Osteoblast (primary cell): ENCODE measurements at regions not wholly inside any gene's neighbourhood (a gene's known extent, or its start where the extent isn't known, plus 50 kb on each side); places are given as distances from the start of the nearest gene placed in this dataset.

Experiments used
- DNase-seq: peaks from one replicate; pipeline ENCODE4 v3.0.0; 2011; ENCODE audit warnings: low spot score, mixed read lengths; ENCODE audit not compliant: insufficient read length; ENCODE audit errors: missing footprints
- H2AFZ ChIP-seq: 2 replicates; pipeline ENCODE4 v1.6.0; 2011; ENCODE audit warnings: mild to moderate bottlenecking, low read length
- H3K27ac ChIP-seq: 2 replicates; pipeline ENCODE4 v1.5.1; 2011; ENCODE audit warnings: mild to moderate bottlenecking, low read depth, low read length, moderate library complexity
- H3K27me3 ChIP-seq: 2 replicates; pipeline ENCODE4 v1.6.0; 2012; ENCODE audit warnings: mild to moderate bottlenecking, control low read depth, inconsistent platforms, low read length, moderate library complexity; ENCODE audit not compliant: insufficient read depth
- H3K36me3 ChIP-seq: 2 replicates; pipeline ENCODE4 v1.5.1; 2011; ENCODE audit warnings: mild to moderate bottlenecking, low read length, control low read depth, moderate library complexity; ENCODE audit not compliant: insufficient read depth
- H3K4me1 ChIP-seq: 2 replicates; pipeline ENCODE4 v1.5.1; 2011; ENCODE audit warnings: mild to moderate bottlenecking, low read length, control low read depth, moderate library complexity; ENCODE audit not compliant: insufficient read depth
- H3K4me2 ChIP-seq: 2 replicates; pipeline ENCODE4 v1.6.0; 2011; ENCODE audit warnings: mild to moderate bottlenecking, low read length; ENCODE audit not compliant: insufficient read depth
- H3K4me3 ChIP-seq: fragments of 200-600 bp; sonication (generic); 3 replicates; pipeline ENCODE4 v1.5.1; 2012; ENCODE audit warnings: mild to moderate bottlenecking, low read length, inconsistent platforms; ENCODE audit not compliant: insufficient read depth
- H3K79me2 ChIP-seq: 2 replicates; pipeline ENCODE4 v1.6.0; 2012; ENCODE audit warnings: mild to moderate bottlenecking, low read length, control low read depth, inconsistent platforms; ENCODE audit not compliant: insufficient read depth
- H3K9me3 ChIP-seq: 2 replicates; pipeline ENCODE4 v1.5.1; 2011; ENCODE audit warnings: low read depth, low read length, control low read depth
- H4K20me1 ChIP-seq: 2 replicates; pipeline ENCODE4 v1.6.0; 2012; ENCODE audit warnings: mild to moderate bottlenecking, low read length, control low read depth; ENCODE audit not compliant: insufficient read depth
- TF ChIP-seq, protein P1 (sequence below): IDR thresholded peaks from 2 replicates; pipeline ENCODE4 v1.5.1; 2011; ENCODE audit warnings: mild to moderate bottlenecking, low read depth, low read length, moderate library complexity; ENCODE audit errors: extremely low read depth

DNA sequence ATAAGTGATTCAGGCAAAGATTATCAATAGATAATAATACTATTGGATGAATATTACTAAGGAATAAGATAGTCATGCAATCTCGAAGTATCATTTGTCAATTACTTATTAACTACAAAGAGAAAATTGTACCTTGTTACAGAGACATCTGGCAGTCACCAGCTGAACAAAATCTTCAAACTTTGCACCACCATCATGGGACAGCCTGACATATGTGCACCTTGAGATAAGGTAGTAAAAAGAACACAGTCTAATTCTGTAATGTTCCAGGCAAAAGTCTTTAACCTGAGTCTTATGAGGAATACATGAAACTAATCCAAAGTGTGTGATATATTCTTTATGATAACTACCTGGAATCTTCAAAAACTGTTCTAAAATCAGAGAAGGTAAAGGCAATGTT lies 423.0 kb upstream of the ZNF608 start:
- no peak for DNase-seq
- TF ChIP-seq, protein P1, sequence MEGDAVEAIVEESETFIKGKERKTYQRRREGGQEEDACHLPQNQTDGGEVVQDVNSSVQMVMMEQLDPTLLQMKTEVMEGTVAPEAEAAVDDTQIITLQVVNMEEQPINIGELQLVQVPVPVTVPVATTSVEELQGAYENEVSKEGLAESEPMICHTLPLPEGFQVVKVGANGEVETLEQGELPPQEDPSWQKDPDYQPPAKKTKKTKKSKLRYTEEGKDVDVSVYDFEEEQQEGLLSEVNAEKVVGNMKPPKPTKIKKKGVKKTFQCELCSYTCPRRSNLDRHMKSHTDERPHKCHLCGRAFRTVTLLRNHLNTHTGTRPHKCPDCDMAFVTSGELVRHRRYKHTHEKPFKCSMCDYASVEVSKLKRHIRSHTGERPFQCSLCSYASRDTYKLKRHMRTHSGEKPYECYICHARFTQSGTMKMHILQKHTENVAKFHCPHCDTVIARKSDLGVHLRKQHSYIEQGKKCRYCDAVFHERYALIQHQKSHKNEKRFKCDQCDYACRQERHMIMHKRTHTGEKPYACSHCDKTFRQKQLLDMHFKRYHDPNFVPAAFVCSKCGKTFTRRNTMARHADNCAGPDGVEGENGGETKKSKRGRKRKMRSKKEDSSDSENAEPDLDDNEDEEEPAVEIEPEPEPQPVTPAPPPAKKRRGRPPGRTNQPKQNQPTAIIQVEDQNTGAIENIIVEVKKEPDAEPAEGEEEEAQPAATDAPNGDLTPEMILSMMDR, result no peak
- Histone ChIP-seq H3K27ac (no peak overlapping the region), H3K4me1 (no peaks in the 10 kb centered on the region), H3K79me2 (no peaks in the 10 kb centered on the region), H2AFZ (no peak overlapping the region), H3K9me3 (no peaks in the 10 kb centered on the region), H4K20me1 (no peaks in the 10 kb centered on the region), H3K36me3 (no peaks in the 10 kb centered on the region), H3K4me3 (no peak overlapping the region), H3K4me2 (no peak overlapping the region), H3K27me3 (no peaks in the 10 kb centered on the region)

- Histone ChIP-seq H3K4me3 (no peak overlapping the region), H3K27me3 (no peaks in the 10 kb centered on the region), H2AFZ (no peak overlapping the region), H3K36me3 (no peaks in the 10 kb centered on the region), H3K9me3 (no peaks in the 10 kb centered on the region), H4K20me1 (no peaks in the 10 kb centered on the region), H3K4me1 (no peaks in the 10 kb centered on the region), H3K27ac (no peak overlapping the region), H3K79me2 (no peaks in the 10 kb centered on the region), H3K4me2 (no peak overlapping the region)
- TF ChIP-seq, protein P1, result no peak
- no peak for DNase-seq
Measured at GRCh38 chr5:125171641-125172040, 425.2 kb upstream of the ZNF608 start.

GRCh38 chr5:125175348-125176004 lies 429.0 kb upstream of the ZNF608 start:
- Histone ChIP-seq H3K4me2 (no peak overlapping the region), H3K36me3 (no peaks in the 10 kb centered on the region), H3K79me2 (no peaks in the 10 kb centered on the region), H2AFZ (no peak overlapping the region), H3K4me1 (no peaks in the 10 kb centered on the region), H3K9me3 (no peaks in the 10 kb centered on the region), H3K4me3 (no peak overlapping the region), H4K20me1 (no peaks in the 10 kb centered on the region), H3K27me3 (no peaks in the 10 kb centered on the region), H3K27ac (no peak overlapping the region)
- TF ChIP-seq, protein P1, result no peak
- no peak for DNase-seq

- H3K27me3 ChIP-seq, result no peaks in the 10 kb centered on the region
- H3K27ac ChIP-seq, result no peak overlapping the region
- H3K4me1 ChIP-seq, result no peaks in the 10 kb centered on the region
- TF ChIP-seq, protein P1, result no peak
- H3K4me2 ChIP-seq, result no peak overlapping the region
- DNase-seq, result no peak
- H4K20me1 ChIP-seq, result no peaks in the 10 kb centered on the region
- no peak overlapping the region for H3K4me3 ChIP-seq
- no peaks in the 10 kb centered on the region for H3K79me2 ChIP-seq
- no peak overlapping the region for H2AFZ ChIP-seq
- no peaks in the 10 kb centered on the region for H3K36me3 ChIP-seq
- no peaks in the 10 kb centered on the region for H3K9me3 ChIP-seq
Measured at GRCh38 chr5:125176005-125176390, 429.6 kb upstream of the ZNF608 start.
